GM23338 (cell line): ENCODE measurements at regions not wholly inside any gene's neighbourhood (a gene's known extent, or its start where the extent isn't known, plus 50 kb on each side); places are given as distances from the start of the nearest gene placed in this dataset.

ENCODE experiments used
- ATAC-seq: fragments of 200-7000 bp; cut with Tn5 transposase; 3 replicates; pipeline ENCODE4 v1.9.1; 2020
- DNase-seq: peaks from one replicate; pipeline ENCODE4 v3.0.0-alpha.2; 2015; ENCODE audit warnings: low spot score
- H2AFZ ChIP-seq: fragments of 200-600 bp; sonication (generic); 2 replicates; pipeline ENCODE4 v1.8.0; 2016; ENCODE audit warnings: antibody characterized with exemption, mild to moderate bottlenecking, moderate library complexity
- H3F3A ChIP-seq: fragments of 200-600 bp; sonication (generic); replicated peaks from 2 replicates; pipeline ENCODE4 v1.8.0; 2017; ENCODE audit warnings: antibody characterized with exemption, mixed run types, low read depth
- H3K27ac ChIP-seq: fragments of 200-600 bp; sonication (generic); 2 replicates; pipeline ENCODE4 v1.6.1; 2016; ENCODE audit warnings: low read depth
- H3K27me3 ChIP-seq: fragments of 200-600 bp; sonication (generic); 2 replicates; pipeline ENCODE4 v1.8.0; 2016; ENCODE audit warnings: mild to moderate bottlenecking, mixed run types, moderate library complexity; ENCODE audit not compliant: insufficient read depth
- H3K36me3 ChIP-seq: fragments of 200-600 bp; sonication (generic); 2 replicates; pipeline ENCODE4 v1.8.0; 2016; ENCODE audit warnings: mild to moderate bottlenecking; ENCODE audit not compliant: insufficient read depth
- H3K4me1 ChIP-seq: fragments of 200-600 bp; sonication (generic); 2 replicates; pipeline ENCODE4 v1.8.0; 2016; ENCODE audit warnings: mild to moderate bottlenecking, moderate library complexity; ENCODE audit not compliant: insufficient read depth
- H3K4me2 ChIP-seq: fragments of 200-600 bp; sonication (generic); 2 replicates; pipeline ENCODE4 v1.7.1; 2017; ENCODE audit warnings: mixed run types
- H3K4me3 ChIP-seq: fragments of 200-600 bp; sonication (generic); 2 replicates; pipeline ENCODE4 v1.6.1; 2016; ENCODE audit warnings: mixed run types
- H3K79me2 ChIP-seq: fragments of 200-600 bp; sonication (generic); replicated peaks from 2 replicates; pipeline ENCODE4 v1.8.0; 2017; ENCODE audit warnings: mild to moderate bottlenecking; ENCODE audit not compliant: insufficient read depth
- H3K9me2 ChIP-seq: fragments of 200-600 bp; sonication (generic); 2 replicates; pipeline ENCODE4 v1.8.0; 2017; ENCODE audit not compliant: insufficient read depth
- H4K20me1 ChIP-seq: fragments of 200-600 bp; sonication (generic); replicated peaks from 2 replicates; pipeline ENCODE4 v1.8.0; 2017; ENCODE audit warnings: mild to moderate bottlenecking; ENCODE audit not compliant: insufficient read depth
- H3K27ac Mint-ChIP-seq: 2 replicates; pipeline ENCODE4 v1.8.0; 2020; ENCODE audit warnings: inconsistent platforms, mild to moderate bottlenecking, moderate library complexity, mixed read lengths
- H3K27me3 Mint-ChIP-seq: 3 replicates; pipeline ENCODE4 v1.8.0; 2022; ENCODE audit warnings: low read depth, mild to moderate bottlenecking, moderate library complexity, mixed read lengths, inconsistent platforms; ENCODE audit not compliant: insufficient read depth, poor library complexity
- H3K36me3 Mint-ChIP-seq: 3 replicates; pipeline ENCODE4 v1.8.0; 2021; ENCODE audit warnings: low read depth, mild to moderate bottlenecking, inconsistent platforms, moderate library complexity, mixed read lengths
- H3K4me1 Mint-ChIP-seq: 3 replicates; pipeline ENCODE4 v1.8.0; 2020; ENCODE audit warnings: mild to moderate bottlenecking, inconsistent platforms, mixed read lengths
- H3K4me3 Mint-ChIP-seq: 3 replicates; pipeline ENCODE4 v1.8.0; 2021; ENCODE audit warnings: moderate library complexity, mild to moderate bottlenecking, inconsistent platforms, mixed read lengths
- H3K9me3 Mint-ChIP-seq: 3 replicates; pipeline ENCODE4 v1.8.0; 2020; ENCODE audit warnings: moderate library complexity, mild to moderate bottlenecking, inconsistent platforms, mixed read lengths
- CREB1 ChIP-seq: fragments of 250-450 bp; sonication (Bioruptor Pico); IDR thresholded peaks from 2 replicates; pipeline ENCODE4 v1.5.0; 2020; ENCODE audit warnings: low read depth, mild to moderate bottlenecking, moderate library complexity
- EZH2 ChIP-seq: fragments of 200-600 bp; sonication (generic); IDR thresholded peaks from one replicate; pipeline ENCODE4 v1.8.0; 2017; ENCODE audit warnings: antibody characterized with exemption, mild to moderate bottlenecking, low read depth; ENCODE audit not compliant: unreplicated experiment
- EZH2phosphoT487 ChIP-seq: fragments of 200-600 bp; sonication (generic); IDR thresholded peaks from one replicate; pipeline ENCODE4 v1.8.1; 2018; ENCODE audit warnings: antibody characterized with exemption; ENCODE audit not compliant: unreplicated experiment
- JUNB ChIP-seq: IDR thresholded peaks from one replicate; pipeline ENCODE4 v1.6.1; 2016; ENCODE audit warnings: antibody characterized with exemption; ENCODE audit not compliant: unreplicated experiment
- NANOG ChIP-seq: IDR thresholded peaks from 2 replicates; pipeline ENCODE4 v1.6.1; 2016; ENCODE audit warnings: antibody characterized with exemption, borderline replicate concordance
- POLR2AphosphoS5 ChIP-seq: IDR thresholded peaks from 2 replicates; pipeline ENCODE4 v1.6.1; 2016; ENCODE audit warnings: antibody characterized with exemption, low read depth
- STAT1 ChIP-seq: IDR thresholded peaks from one replicate; pipeline ENCODE4 v1.6.1; 2016; ENCODE audit warnings: antibody characterized with exemption; ENCODE audit not compliant: unreplicated experiment
- ZNF114 ChIP-seq: fragments of 250-450 bp; sonication (Bioruptor Pico); IDR thresholded peaks from 2 replicates; pipeline ENCODE4 v1.5.0; 2020; ENCODE audit warnings: mild to moderate bottlenecking, moderate library complexity
- ZNF331 ChIP-seq: fragments of 250-450 bp; sonication (Bioruptor Pico); IDR thresholded peaks from 2 replicates; pipeline ENCODE4 v1.5.0; 2020; ENCODE audit warnings: low read depth, mild to moderate bottlenecking, moderate library complexity
- TF ChIP-seq, protein P1 (sequence below): IDR thresholded peaks from 2 replicates; pipeline ENCODE4 v1.6.1; 2016; ENCODE audit warnings: antibody characterized with exemption
- TF ChIP-seq, protein P2 (sequence below), 2 experiments: fragments of 200-600 bp in 1 of 2; sonication (generic) in 1 of 2; conservative IDR thresholded peaks; 2 replicates each; pipeline versions ENCODE4 v1.5.1 to v1.6.1; 2016 to 2017; ENCODE audit warnings: antibody characterized with exemption in 2 of 2, low read depth in 2 of 2, mild to moderate bottlenecking in 2 of 2, moderate library complexity in 1 of 2
- TF ChIP-seq, protein P3 (sequence below): fragments of 250-450 bp; sonication (Bioruptor Pico); IDR thresholded peaks from 2 replicates; pipeline ENCODE4 v1.5.0; 2020; ENCODE audit warnings: mild to moderate bottlenecking, moderate library complexity
- TF ChIP-seq, protein P4 (sequence below): IDR thresholded peaks from one replicate; pipeline ENCODE4 v1.6.1; 2018; ENCODE audit warnings: antibody characterized with exemption; ENCODE audit not compliant: unreplicated experiment

DNA sequence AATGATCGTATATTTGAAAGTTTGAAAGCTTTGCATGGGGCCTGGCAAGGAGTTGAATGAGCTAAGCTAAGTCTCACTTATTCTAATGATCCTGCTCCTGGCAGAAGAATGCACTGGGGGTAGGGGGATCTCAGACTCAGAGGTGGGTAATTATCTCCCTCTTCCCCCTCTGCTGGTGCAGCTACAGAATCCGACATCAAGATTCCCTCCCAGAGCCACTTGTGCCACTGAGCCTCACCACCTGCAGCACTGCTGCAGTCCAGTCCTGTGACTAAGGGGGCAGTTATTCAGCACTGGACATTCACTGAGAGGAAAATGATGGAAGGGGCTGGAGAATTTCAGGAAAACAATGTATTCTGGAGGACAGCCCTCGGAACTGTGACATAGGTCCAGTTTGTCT lies 205.8 kb downstream of the DEPDC1B start:
- peak; percentile 25 for DNase-seq
- Mint-ChIP-seq H3K4me3 (no peak overlapping the region), H3K4me1 (peaks cover 16% of the 10 kb centered on the region; the same call in 2 of the 3 replicates)

More for the DNA sequence above, 205.8 kb downstream of the DEPDC1B start:
- Histone ChIP-seq H3K36me3 (no peaks in the 10 kb centered on the region), H3K4me2 (peak overlapping the region; percentile 45; the same call in 1 of the 2 replicates), H3K79me2 (no peaks in the 10 kb centered on the region), H3K4me1 (peaks cover 5% of the 10 kb centered on the region), H3K4me3 (no peak overlapping the region), H2AFZ (no peak overlapping the region), H4K20me1 (no peaks in the 10 kb centered on the region), H3K27me3 (no peaks in the 10 kb centered on the region), H3F3A (no peaks in the 10 kb centered on the region), H3K27ac (no peak overlapping the region), H3K9me2 (no peaks in the 10 kb centered on the region)
- ATAC-seq, result peak; percentile 53
- H3K27me3 Mint-ChIP-seq, result no peaks in the 10 kb centered on the region
- H3K36me3 Mint-ChIP-seq, result no peaks in the 10 kb centered on the region
- no peak overlapping the region for H3K27ac Mint-ChIP-seq
- no peaks in the 10 kb centered on the region for H3K9me3 Mint-ChIP-seq
- TF ChIP-seq POLR2AphosphoS5, result no peak
- TF ChIP-seq STAT1, result no peak
- no peak for TF ChIP-seq EZH2
- TF ChIP-seq, protein P1, sequence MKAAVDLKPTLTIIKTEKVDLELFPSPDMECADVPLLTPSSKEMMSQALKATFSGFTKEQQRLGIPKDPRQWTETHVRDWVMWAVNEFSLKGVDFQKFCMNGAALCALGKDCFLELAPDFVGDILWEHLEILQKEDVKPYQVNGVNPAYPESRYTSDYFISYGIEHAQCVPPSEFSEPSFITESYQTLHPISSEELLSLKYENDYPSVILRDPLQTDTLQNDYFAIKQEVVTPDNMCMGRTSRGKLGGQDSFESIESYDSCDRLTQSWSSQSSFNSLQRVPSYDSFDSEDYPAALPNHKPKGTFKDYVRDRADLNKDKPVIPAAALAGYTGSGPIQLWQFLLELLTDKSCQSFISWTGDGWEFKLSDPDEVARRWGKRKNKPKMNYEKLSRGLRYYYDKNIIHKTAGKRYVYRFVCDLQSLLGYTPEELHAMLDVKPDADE, result no peak
- TF ChIP-seq, protein P2, sequence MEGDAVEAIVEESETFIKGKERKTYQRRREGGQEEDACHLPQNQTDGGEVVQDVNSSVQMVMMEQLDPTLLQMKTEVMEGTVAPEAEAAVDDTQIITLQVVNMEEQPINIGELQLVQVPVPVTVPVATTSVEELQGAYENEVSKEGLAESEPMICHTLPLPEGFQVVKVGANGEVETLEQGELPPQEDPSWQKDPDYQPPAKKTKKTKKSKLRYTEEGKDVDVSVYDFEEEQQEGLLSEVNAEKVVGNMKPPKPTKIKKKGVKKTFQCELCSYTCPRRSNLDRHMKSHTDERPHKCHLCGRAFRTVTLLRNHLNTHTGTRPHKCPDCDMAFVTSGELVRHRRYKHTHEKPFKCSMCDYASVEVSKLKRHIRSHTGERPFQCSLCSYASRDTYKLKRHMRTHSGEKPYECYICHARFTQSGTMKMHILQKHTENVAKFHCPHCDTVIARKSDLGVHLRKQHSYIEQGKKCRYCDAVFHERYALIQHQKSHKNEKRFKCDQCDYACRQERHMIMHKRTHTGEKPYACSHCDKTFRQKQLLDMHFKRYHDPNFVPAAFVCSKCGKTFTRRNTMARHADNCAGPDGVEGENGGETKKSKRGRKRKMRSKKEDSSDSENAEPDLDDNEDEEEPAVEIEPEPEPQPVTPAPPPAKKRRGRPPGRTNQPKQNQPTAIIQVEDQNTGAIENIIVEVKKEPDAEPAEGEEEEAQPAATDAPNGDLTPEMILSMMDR (conservative IDR thresholded peaks at IDR 0.05; ENCODE audit: low read depth in 2 of 2), result no peak
- TF ChIP-seq, protein P3, sequence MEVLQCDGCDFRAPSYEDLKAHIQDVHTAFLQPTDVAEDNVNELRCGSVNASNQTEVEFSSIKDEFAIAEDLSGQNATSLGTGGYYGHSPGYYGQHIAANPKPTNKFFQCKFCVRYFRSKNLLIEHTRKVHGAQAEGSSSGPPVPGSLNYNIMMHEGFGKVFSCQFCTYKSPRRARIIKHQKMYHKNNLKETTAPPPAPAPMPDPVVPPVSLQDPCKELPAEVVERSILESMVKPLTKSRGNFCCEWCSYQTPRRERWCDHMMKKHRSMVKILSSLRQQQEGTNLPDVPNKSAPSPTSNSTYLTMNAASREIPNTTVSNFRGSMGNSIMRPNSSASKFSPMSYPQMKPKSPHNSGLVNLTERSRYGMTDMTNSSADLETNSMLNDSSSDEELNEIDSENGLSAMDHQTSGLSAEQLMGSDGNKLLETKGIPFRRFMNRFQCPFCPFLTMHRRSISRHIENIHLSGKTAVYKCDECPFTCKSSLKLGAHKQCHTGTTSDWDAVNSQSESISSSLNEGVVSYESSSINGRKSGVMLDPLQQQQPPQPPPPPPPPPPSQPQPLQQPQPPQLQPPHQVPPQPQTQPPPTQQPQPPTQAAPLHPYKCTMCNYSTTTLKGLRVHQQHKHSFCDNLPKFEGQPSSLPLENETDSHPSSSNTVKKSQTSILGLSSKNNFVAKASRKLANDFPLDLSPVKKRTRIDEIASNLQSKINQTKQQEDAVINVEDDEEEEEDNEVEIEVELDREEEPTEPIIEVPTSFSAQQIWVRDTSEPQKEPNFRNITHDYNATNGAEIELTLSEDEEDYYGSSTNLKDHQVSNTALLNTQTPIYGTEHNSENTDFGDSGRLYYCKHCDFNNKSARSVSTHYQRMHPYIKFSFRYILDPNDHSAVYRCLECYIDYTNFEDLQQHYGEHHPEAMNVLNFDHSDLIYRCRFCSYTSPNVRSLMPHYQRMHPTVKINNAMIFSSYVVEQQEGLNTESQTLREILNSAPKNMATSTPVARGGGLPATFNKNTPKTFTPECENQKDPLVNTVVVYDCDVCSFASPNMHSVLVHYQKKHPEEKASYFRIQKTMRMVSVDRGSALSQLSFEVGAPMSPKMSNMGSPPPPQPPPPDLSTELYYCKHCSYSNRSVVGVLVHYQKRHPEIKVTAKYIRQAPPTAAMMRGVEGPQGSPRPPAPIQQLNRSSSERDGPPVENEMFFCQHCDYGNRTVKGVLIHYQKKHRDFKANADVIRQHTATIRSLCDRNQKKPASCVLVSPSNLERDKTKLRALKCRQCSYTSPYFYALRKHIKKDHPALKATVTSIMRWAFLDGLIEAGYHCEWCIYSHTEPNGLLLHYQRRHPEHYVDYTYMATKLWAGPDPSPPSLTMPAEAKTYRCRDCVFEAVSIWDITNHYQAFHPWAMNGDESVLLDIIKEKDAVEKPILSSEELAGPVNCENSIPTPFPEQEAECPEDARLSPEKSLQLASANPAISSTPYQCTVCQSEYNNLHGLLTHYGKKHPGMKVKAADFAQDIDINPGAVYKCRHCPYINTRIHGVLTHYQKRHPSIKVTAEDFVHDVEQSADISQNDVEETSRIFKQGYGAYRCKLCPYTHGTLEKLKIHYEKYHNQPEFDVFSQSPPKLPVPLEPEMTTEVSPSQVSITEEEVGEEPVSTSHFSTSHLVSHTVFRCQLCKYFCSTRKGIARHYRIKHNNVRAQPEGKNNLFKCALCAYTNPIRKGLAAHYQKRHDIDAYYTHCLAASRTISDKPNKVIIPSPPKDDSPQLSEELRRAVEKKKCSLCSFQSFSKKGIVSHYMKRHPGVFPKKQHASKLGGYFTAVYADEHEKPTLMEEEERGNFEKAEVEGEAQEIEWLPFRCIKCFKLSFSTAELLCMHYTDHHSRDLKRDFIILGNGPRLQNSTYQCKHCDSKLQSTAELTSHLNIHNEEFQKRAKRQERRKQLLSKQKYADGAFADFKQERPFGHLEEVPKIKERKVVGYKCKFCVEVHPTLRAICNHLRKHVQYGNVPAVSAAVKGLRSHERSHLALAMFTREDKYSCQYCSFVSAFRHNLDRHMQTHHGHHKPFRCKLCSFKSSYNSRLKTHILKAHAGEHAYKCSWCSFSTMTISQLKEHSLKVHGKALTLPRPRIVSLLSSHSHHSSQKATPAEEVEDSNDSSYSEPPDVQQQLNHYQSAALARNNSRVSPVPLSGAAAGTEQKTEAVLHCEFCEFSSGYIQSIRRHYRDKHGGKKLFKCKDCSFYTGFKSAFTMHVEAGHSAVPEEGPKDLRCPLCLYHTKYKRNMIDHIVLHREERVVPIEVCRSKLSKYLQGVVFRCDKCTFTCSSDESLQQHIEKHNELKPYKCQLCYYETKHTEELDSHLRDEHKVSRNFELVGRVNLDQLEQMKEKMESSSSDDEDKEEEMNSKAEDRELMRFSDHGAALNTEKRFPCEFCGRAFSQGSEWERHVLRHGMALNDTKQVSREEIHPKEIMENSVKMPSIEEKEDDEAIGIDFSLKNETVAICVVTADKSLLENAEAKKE, result no peak
- TF ChIP-seq, protein P4, sequence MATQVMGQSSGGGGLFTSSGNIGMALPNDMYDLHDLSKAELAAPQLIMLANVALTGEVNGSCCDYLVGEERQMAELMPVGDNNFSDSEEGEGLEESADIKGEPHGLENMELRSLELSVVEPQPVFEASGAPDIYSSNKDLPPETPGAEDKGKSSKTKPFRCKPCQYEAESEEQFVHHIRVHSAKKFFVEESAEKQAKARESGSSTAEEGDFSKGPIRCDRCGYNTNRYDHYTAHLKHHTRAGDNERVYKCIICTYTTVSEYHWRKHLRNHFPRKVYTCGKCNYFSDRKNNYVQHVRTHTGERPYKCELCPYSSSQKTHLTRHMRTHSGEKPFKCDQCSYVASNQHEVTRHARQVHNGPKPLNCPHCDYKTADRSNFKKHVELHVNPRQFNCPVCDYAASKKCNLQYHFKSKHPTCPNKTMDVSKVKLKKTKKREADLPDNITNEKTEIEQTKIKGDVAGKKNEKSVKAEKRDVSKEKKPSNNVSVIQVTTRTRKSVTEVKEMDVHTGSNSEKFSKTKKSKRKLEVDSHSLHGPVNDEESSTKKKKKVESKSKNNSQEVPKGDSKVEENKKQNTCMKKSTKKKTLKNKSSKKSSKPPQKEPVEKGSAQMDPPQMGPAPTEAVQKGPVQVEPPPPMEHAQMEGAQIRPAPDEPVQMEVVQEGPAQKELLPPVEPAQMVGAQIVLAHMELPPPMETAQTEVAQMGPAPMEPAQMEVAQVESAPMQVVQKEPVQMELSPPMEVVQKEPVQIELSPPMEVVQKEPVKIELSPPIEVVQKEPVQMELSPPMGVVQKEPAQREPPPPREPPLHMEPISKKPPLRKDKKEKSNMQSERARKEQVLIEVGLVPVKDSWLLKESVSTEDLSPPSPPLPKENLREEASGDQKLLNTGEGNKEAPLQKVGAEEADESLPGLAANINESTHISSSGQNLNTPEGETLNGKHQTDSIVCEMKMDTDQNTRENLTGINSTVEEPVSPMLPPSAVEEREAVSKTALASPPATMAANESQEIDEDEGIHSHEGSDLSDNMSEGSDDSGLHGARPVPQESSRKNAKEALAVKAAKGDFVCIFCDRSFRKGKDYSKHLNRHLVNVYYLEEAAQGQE, result no peak
- no peak for TF ChIP-seq ZNF114 (CRISPR knock-in tag)
- TF ChIP-seq JUNB, result no peak
- TF ChIP-seq ZNF331 (CRISPR knock-in tag), result no peak
- TF ChIP-seq NANOG, result no peak
- no peak for TF ChIP-seq EZH2phosphoT487
- TF ChIP-seq CREB1 (CRISPR knock-in tag), result no peak
